ENCODE measurements at regions not wholly inside any gene's neighbourhood (a gene's known extent, or its start where the extent isn't known, plus 50 kb on each side); places are given as distances from the start of the nearest gene placed in this dataset.

DNA sequence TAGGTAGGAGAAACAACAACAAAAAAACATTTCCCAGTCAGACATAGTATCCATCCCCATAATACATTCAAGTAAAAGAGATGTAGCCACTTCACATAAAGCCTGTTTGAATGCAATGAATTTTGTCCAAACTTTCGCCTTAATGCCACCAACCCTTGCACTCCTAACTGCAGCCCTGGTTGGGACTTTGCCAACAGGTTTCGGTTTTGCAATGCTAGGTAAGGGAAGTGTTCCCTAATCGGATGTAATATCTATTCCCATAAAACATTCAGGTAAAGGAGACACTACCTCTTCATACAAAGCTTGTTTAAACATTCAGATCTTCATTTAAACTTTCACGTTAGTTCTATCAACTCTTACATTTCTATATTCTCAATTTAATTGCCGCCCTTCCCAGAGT, 336.1 kb downstream of the DRD1 start:
- TF ChIP-seq, protein P1, sequence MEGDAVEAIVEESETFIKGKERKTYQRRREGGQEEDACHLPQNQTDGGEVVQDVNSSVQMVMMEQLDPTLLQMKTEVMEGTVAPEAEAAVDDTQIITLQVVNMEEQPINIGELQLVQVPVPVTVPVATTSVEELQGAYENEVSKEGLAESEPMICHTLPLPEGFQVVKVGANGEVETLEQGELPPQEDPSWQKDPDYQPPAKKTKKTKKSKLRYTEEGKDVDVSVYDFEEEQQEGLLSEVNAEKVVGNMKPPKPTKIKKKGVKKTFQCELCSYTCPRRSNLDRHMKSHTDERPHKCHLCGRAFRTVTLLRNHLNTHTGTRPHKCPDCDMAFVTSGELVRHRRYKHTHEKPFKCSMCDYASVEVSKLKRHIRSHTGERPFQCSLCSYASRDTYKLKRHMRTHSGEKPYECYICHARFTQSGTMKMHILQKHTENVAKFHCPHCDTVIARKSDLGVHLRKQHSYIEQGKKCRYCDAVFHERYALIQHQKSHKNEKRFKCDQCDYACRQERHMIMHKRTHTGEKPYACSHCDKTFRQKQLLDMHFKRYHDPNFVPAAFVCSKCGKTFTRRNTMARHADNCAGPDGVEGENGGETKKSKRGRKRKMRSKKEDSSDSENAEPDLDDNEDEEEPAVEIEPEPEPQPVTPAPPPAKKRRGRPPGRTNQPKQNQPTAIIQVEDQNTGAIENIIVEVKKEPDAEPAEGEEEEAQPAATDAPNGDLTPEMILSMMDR (conservative IDR thresholded peaks at IDR 0.05; ENCODE audit: low read length), result no peak
- no peak for TF ChIP-seq EZH2phosphoT487 (IDR thresholded peaks at IDR 0.05; ENCODE audit: borderline replicate concordance, low read depth, low read length)
